ENCODE measurements at regions not wholly inside any gene's neighbourhood (a gene's known extent, or its start where the extent isn't known, plus 50 kb on each side); places are given as distances from the start of the nearest gene placed in this dataset.
"Not testable (repeated sequence)": the region's sequence is repeated elsewhere in the genome, so short reads cannot be mapped to it uniquely, and the experiment has no call there.

GRCh38 chr18:73004260-73004659 is 136.5 kb upstream of the NETO1 start:
- H3K9me3 ChIP-seq (replicated peaks), result no peaks in the 10 kb centered on the region
- TF ChIP-seq, protein P1, sequence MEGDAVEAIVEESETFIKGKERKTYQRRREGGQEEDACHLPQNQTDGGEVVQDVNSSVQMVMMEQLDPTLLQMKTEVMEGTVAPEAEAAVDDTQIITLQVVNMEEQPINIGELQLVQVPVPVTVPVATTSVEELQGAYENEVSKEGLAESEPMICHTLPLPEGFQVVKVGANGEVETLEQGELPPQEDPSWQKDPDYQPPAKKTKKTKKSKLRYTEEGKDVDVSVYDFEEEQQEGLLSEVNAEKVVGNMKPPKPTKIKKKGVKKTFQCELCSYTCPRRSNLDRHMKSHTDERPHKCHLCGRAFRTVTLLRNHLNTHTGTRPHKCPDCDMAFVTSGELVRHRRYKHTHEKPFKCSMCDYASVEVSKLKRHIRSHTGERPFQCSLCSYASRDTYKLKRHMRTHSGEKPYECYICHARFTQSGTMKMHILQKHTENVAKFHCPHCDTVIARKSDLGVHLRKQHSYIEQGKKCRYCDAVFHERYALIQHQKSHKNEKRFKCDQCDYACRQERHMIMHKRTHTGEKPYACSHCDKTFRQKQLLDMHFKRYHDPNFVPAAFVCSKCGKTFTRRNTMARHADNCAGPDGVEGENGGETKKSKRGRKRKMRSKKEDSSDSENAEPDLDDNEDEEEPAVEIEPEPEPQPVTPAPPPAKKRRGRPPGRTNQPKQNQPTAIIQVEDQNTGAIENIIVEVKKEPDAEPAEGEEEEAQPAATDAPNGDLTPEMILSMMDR (IDR thresholded peaks at IDR 0.05; ENCODE audit: borderline replicate concordance), result no peak
- intact Hi-C loops (cut with micrococcal nuclease), result no loop called here
- no peak overlapping the region for H3K4me3 ChIP-seq
- DNase-seq, result no peak
- H3K27ac ChIP-seq (replicated peaks), result no peak overlapping the region
- no peaks in the 10 kb centered on the region for H3K4me1 ChIP-seq
- no peaks in the 10 kb centered on the region for H3K27me3 ChIP-seq (ENCODE audit: low read depth)
- no peaks in the 10 kb centered on the region for H3K36me3 ChIP-seq

DNA sequence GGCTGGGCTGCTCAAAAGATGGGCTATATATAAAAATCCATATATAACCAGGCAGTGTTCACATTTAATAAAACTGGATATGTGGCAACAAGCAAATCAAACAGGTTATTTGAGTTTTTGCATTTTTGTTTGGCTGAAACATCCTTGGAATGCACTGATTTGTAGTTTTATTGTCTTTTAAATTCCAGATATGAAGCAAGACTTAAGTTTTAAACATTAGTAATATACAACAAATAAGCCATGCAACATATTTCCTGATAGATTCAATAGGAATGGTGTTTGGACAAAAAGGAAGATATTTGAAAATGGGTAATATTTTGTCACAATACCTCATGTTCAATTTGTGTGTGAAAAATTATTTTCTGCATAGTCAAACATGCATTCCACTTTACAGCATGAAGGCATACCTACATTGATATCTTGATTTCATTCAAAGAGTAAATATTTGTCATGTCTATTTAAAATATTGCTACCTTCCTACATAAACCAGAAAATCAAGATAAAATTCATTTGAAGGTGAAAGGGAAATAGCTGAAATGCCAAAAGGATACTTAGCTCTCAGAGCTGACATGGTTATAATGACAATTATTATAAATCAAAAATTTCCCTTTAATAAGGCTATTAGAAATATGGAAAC is 132.3 kb upstream of the NETO1 start:
- Histone ChIP-seq H3K27ac (replicated peaks) (no peak overlapping the region), H3K9me3 (replicated peaks) (peaks cover 4% of the 10 kb centered on the region), H3K4me1 (no peaks in the 10 kb centered on the region), H3K27me3 (ENCODE audit: low read depth) (no peaks in the 10 kb centered on the region), H3K4me3 (no peak overlapping the region), H3K36me3 (no peaks in the 10 kb centered on the region)
- TF ChIP-seq, protein P1 (IDR thresholded peaks at IDR 0.05; ENCODE audit: borderline replicate concordance), result no peak
- intact Hi-C loops (cut with micrococcal nuclease), result no loop called here
- DNase-seq, result no peak

- intact Hi-C loops (cut with micrococcal nuclease), result no loop called here
- H3K9me3 ChIP-seq (replicated peaks), result peaks cover 4% of the 10 kb centered on the region
- TF ChIP-seq, protein P1 (IDR thresholded peaks at IDR 0.05; ENCODE audit: borderline replicate concordance), result no peak
Measured at GRCh38 chr18:72995558-72995957, 127.8 kb upstream of the NETO1 start.

GRCh38 chr18:72993250-72993649 is 125.5 kb upstream of the NETO1 start:
- Histone ChIP-seq H3K27me3 (ENCODE audit: low read depth) (no peaks in the 10 kb centered on the region), H3K27ac (replicated peaks) (no peak overlapping the region), H3K9me3 (replicated peaks) (peaks cover 4% of the 10 kb centered on the region), H3K4me1 (no peaks in the 10 kb centered on the region), H3K4me3 (no peak overlapping the region), H3K36me3 (no peaks in the 10 kb centered on the region)
- intact Hi-C loops (cut with micrococcal nuclease), result no loop called here
- TF ChIP-seq, protein P1 (IDR thresholded peaks at IDR 0.05; ENCODE audit: borderline replicate concordance), result no peak
- no peak for DNase-seq

More at GRCh38 chr18:72995558-72995957, 127.8 kb upstream of the NETO1 start:
- no peak for DNase-seq
- H3K36me3 ChIP-seq, result no peaks in the 10 kb centered on the region
- H3K4me3 ChIP-seq, result no peak overlapping the region
- H3K27me3 ChIP-seq (ENCODE audit: low read depth), result no peaks in the 10 kb centered on the region
- H3K27ac ChIP-seq (replicated peaks), result no peak overlapping the region
- no peaks in the 10 kb centered on the region for H3K4me1 ChIP-seq

GRCh38 chr18:72991379-72991778 is 123.6 kb upstream of the NETO1 start:
- TF ChIP-seq, protein P1 (IDR thresholded peaks at IDR 0.05; ENCODE audit: borderline replicate concordance), result no peak
- no peak for DNase-seq
- Histone ChIP-seq H3K36me3 (no peaks in the 10 kb centered on the region), H3K27ac (replicated peaks) (no peak overlapping the region), H3K27me3 (ENCODE audit: low read depth) (no peaks in the 10 kb centered on the region), H3K4me1 (no peaks in the 10 kb centered on the region), H3K9me3 (replicated peaks) (peaks cover 7% of the 10 kb centered on the region), H3K4me3 (no peak overlapping the region)
- intact Hi-C loops (cut with micrococcal nuclease), result no loop called here

- intact Hi-C loops (cut with micrococcal nuclease); H3K36me3 ChIP-seq; H3K4me3 ChIP-seq; H3K4me1 ChIP-seq; H3K27me3 ChIP-seq (ENCODE audit: low read depth); H3K27ac ChIP-seq (replicated peaks); DNase-seq: not testable (repeated sequence)
- H3K9me3 ChIP-seq (replicated peaks), result peaks cover 41% of the 10 kb centered on the region
Measured at GRCh38 chr18:72987570-72987969, 119.8 kb upstream of the NETO1 start.

Data from left ventricle myocardium inferior (tissue), 1 donor.